ENCODE measurements at regions not wholly inside any gene's neighbourhood (a gene's known extent, or its start where the extent isn't known, plus 50 kb on each side); places are given as distances from the start of the nearest gene placed in this dataset.

DNA sequence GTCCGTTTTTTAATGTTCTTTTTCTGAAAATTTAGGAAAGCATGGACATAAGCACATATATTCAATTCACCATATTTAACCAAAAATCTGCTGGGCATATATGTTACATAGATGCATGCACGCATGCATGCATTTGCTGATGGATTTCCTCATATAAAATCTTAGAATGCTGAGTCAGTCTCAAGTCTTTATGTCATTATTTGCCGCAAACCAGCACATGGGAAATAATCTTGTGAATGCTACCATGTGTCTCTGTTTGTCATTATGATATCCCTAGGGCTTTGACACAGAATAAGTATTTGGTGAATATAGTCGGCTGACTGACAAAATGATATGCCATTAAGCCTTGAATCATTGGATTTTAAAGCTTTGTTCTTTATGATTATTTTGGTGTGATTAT, 776.5 kb downstream of the KCNT2 start:
- TF ChIP-seq, protein P1, sequence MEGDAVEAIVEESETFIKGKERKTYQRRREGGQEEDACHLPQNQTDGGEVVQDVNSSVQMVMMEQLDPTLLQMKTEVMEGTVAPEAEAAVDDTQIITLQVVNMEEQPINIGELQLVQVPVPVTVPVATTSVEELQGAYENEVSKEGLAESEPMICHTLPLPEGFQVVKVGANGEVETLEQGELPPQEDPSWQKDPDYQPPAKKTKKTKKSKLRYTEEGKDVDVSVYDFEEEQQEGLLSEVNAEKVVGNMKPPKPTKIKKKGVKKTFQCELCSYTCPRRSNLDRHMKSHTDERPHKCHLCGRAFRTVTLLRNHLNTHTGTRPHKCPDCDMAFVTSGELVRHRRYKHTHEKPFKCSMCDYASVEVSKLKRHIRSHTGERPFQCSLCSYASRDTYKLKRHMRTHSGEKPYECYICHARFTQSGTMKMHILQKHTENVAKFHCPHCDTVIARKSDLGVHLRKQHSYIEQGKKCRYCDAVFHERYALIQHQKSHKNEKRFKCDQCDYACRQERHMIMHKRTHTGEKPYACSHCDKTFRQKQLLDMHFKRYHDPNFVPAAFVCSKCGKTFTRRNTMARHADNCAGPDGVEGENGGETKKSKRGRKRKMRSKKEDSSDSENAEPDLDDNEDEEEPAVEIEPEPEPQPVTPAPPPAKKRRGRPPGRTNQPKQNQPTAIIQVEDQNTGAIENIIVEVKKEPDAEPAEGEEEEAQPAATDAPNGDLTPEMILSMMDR (IDR thresholded peaks at IDR 0.05; ENCODE audit: borderline replicate concordance, extremely low read depth, low read length, poor library complexity, severe bottlenecking): no peak
- TF ChIP-seq EZH2 (IDR thresholded peaks at IDR 0.05; ENCODE audit: borderline replicate concordance, low read depth, low read length, severe bottlenecking): no peak
